ENCODE measurements at regions not wholly inside any gene's neighbourhood (a gene's known extent, or its start where the extent isn't known, plus 50 kb on each side); places are given as distances from the start of the nearest gene placed in this dataset.
"Not testable (repeated sequence)": the region's sequence is repeated elsewhere in the genome, so short reads cannot be mapped to it uniquely, and the experiment has no call there.

GRCh38 chr10:16231176-16231575 is 205.6 kb upstream of the PTER start:
- Histone ChIP-seq H3K4me1 (ENCODE audit: control insufficient read depth, insufficient read depth, low read length) (no peaks in the 10 kb centered on the region), H3K36me3 (ENCODE audit: control insufficient read depth, insufficient read depth, low read length) (no peaks in the 10 kb centered on the region)

GRCh38 chr10:16231734-16232435 is 204.9 kb upstream of the PTER start:
- Histone ChIP-seq H3K9me3 (ENCODE audit: control insufficient read depth, insufficient read depth, low read depth, low read length) (peaks cover 8% of the 10 kb centered on the region), H3K36me3 (ENCODE audit: control insufficient read depth, insufficient read depth, low read length) (no peaks in the 10 kb centered on the region), H3K4me1 (ENCODE audit: control insufficient read depth, insufficient read depth, low read length) (no peaks in the 10 kb centered on the region), H3K27ac (ENCODE audit: low read depth, low read length) (no peak overlapping the region), H3K27me3 (ENCODE audit: control insufficient read depth, insufficient read depth, low read length) (0 out of 2 replicates have a peak, but pooled peaks cover 3% of the 10 kb centered on the region), H3K4me3 (ENCODE audit: low read depth, low read length) (no peak overlapping the region), H3K9ac (ENCODE audit: low read length) (no peak overlapping the region)

More at GRCh38 chr10:16231176-16231575, 205.6 kb upstream of the PTER start:
- Histone ChIP-seq H3K4me3 (ENCODE audit: low read depth, low read length) (no peak overlapping the region), H3K9ac (ENCODE audit: low read length) (no peak overlapping the region), H3K27ac (ENCODE audit: low read depth, low read length) (no peak overlapping the region), H3K9me3 (ENCODE audit: control insufficient read depth, insufficient read depth, low read depth, low read length) (peaks cover 8% of the 10 kb centered on the region), H3K27me3 (ENCODE audit: control insufficient read depth, insufficient read depth, low read length) (0 out of 2 replicates have a peak, but pooled peaks cover 3% of the 10 kb centered on the region)

- Histone ChIP-seq H3K27me3 (ENCODE audit: control insufficient read depth, insufficient read depth, low read length) (0 out of 2 replicates have a peak, but pooled peaks cover 3% of the 10 kb centered on the region), H3K4me1 (ENCODE audit: control insufficient read depth, insufficient read depth, low read length) (no peaks in the 10 kb centered on the region), H3K9me3 (ENCODE audit: control insufficient read depth, insufficient read depth, low read depth, low read length) (peaks cover 5% of the 10 kb centered on the region), H3K27ac (ENCODE audit: low read depth, low read length) (no peak overlapping the region), H3K4me3 (ENCODE audit: low read depth, low read length) (no peak overlapping the region), H3K36me3 (ENCODE audit: control insufficient read depth, insufficient read depth, low read length) (no peaks in the 10 kb centered on the region), H3K9ac (ENCODE audit: low read length) (no peak overlapping the region)
Observed at GRCh38 chr10:16232441-16232840, 204.4 kb upstream of the PTER start.

- 0 out of 2 replicates have a peak, but pooled peaks cover 3% of the 10 kb centered on the region for H3K27me3 ChIP-seq (ENCODE audit: control insufficient read depth, insufficient read depth, low read length)
- H3K27ac ChIP-seq (ENCODE audit: low read depth, low read length) = no peak overlapping the region
- no peak overlapping the region for H3K9ac ChIP-seq (ENCODE audit: low read length)
- no peak overlapping the region for H3K4me3 ChIP-seq (ENCODE audit: low read depth, low read length)
- H3K4me1 ChIP-seq (ENCODE audit: control insufficient read depth, insufficient read depth, low read length) = no peaks in the 10 kb centered on the region
- peaks cover 11% of the 10 kb centered on the region for H3K9me3 ChIP-seq (ENCODE audit: control insufficient read depth, insufficient read depth, low read depth, low read length)
- peaks cover 2% of the 10 kb centered on the region; the same call in 1 of the 2 replicates for H3K36me3 ChIP-seq (ENCODE audit: control insufficient read depth, insufficient read depth, low read length)
Observed at GRCh38 chr10:16234916-16235315, 201.9 kb upstream of the PTER start.

- peaks cover 2% of the 10 kb centered on the region; the same call in 1 of the 2 replicates for H3K36me3 ChIP-seq (ENCODE audit: control insufficient read depth, insufficient read depth, low read length)
- H3K4me3 ChIP-seq (ENCODE audit: low read depth, low read length) = peak overlapping the region; percentile 4; the same call in 1 of the 2 replicates
- peak overlapping the region; percentile 88 for H3K27ac ChIP-seq (ENCODE audit: low read depth, low read length)
- no peaks in the 10 kb centered on the region for H3K27me3 ChIP-seq (ENCODE audit: control insufficient read depth, insufficient read depth, low read length)
- H3K4me1 ChIP-seq (ENCODE audit: control insufficient read depth, insufficient read depth, low read length) = peaks cover 16% of the 10 kb centered on the region
- peaks cover 23% of the 10 kb centered on the region for H3K9me3 ChIP-seq (ENCODE audit: control insufficient read depth, insufficient read depth, low read depth, low read length)
- peak overlapping the region; percentile 29 for H3K9ac ChIP-seq (ENCODE audit: low read length)
Observed at GRCh38 chr10:16242446-16242845, 194.4 kb upstream of the PTER start.

- peaks cover 2% of the 10 kb centered on the region; the same call in 1 of the 2 replicates for H3K36me3 ChIP-seq (ENCODE audit: control insufficient read depth, insufficient read depth, low read length)
- H3K27me3 ChIP-seq (ENCODE audit: control insufficient read depth, insufficient read depth, low read length) = no peaks in the 10 kb centered on the region
- peaks cover 16% of the 10 kb centered on the region for H3K4me1 ChIP-seq (ENCODE audit: control insufficient read depth, insufficient read depth, low read length)
- H3K9me3 ChIP-seq (ENCODE audit: control insufficient read depth, insufficient read depth, low read depth, low read length) = peaks cover 23% of the 10 kb centered on the region
- H3K4me3 ChIP-seq (ENCODE audit: low read depth, low read length) = peak overlapping the region; percentile 17
- peak overlapping the region; percentile 29 for H3K9ac ChIP-seq (ENCODE audit: low read length)
- peak overlapping the region; percentile 88 for H3K27ac ChIP-seq (ENCODE audit: low read depth, low read length)
Observed at GRCh38 chr10:16242859-16243613, 193.8 kb upstream of the PTER start.

GRCh38 chr10:16250136-16250535 is 186.7 kb upstream of the PTER start:
- H3K36me3 ChIP-seq (ENCODE audit: control insufficient read depth, insufficient read depth, low read length); H3K27me3 ChIP-seq (ENCODE audit: control insufficient read depth, insufficient read depth, low read length); H3K27ac ChIP-seq (ENCODE audit: low read depth, low read length); H3K4me3 ChIP-seq (ENCODE audit: low read depth, low read length); H3K9ac ChIP-seq (ENCODE audit: low read length); H3K4me1 ChIP-seq (ENCODE audit: control insufficient read depth, insufficient read depth, low read length): not testable (repeated sequence)
- H3K9me3 ChIP-seq (ENCODE audit: control insufficient read depth, insufficient read depth, low read depth, low read length) = peaks cover 11% of the 10 kb centered on the region

- no peaks in the 10 kb centered on the region for H3K4me1 ChIP-seq (ENCODE audit: control insufficient read depth, insufficient read depth, low read length)
- no peak overlapping the region for H3K4me3 ChIP-seq (ENCODE audit: low read depth, low read length)
- no peak overlapping the region for H3K9ac ChIP-seq (ENCODE audit: low read length)
- peaks cover 40% of the 10 kb centered on the region for H3K9me3 ChIP-seq (ENCODE audit: control insufficient read depth, insufficient read depth, low read depth, low read length)
- H3K27ac ChIP-seq (ENCODE audit: low read depth, low read length) = no peak overlapping the region
- H3K36me3 ChIP-seq (ENCODE audit: control insufficient read depth, insufficient read depth, low read length) = no peaks in the 10 kb centered on the region
- H3K27me3 ChIP-seq (ENCODE audit: control insufficient read depth, insufficient read depth, low read length) = no peaks in the 10 kb centered on the region
Observed at GRCh38 chr10:16256336-16256735, 180.5 kb upstream of the PTER start.

GRCh38 chr10:16258291-16259040 is 178.3 kb upstream of the PTER start:
- no peak overlapping the region for H3K27ac ChIP-seq (ENCODE audit: low read depth, low read length)
- peaks cover 42% of the 10 kb centered on the region for H3K9me3 ChIP-seq (ENCODE audit: control insufficient read depth, insufficient read depth, low read depth, low read length)
- H3K4me3 ChIP-seq (ENCODE audit: low read depth, low read length) = no peak overlapping the region
- no peak overlapping the region for H3K9ac ChIP-seq (ENCODE audit: low read length)
- H3K27me3 ChIP-seq (ENCODE audit: control insufficient read depth, insufficient read depth, low read length) = no peaks in the 10 kb centered on the region
- H3K4me1 ChIP-seq (ENCODE audit: control insufficient read depth, insufficient read depth, low read length) = no peaks in the 10 kb centered on the region
- no peaks in the 10 kb centered on the region for H3K36me3 ChIP-seq (ENCODE audit: control insufficient read depth, insufficient read depth, low read length)

- Histone ChIP-seq H3K4me1 (ENCODE audit: control insufficient read depth, insufficient read depth, low read length) (no peaks in the 10 kb centered on the region), H3K4me3 (ENCODE audit: low read depth, low read length) (no peak overlapping the region), H3K27ac (ENCODE audit: low read depth, low read length) (no peak overlapping the region), H3K9me3 (ENCODE audit: control insufficient read depth, insufficient read depth, low read depth, low read length) (peaks cover 39% of the 10 kb centered on the region), H3K27me3 (ENCODE audit: control insufficient read depth, insufficient read depth, low read length) (no peaks in the 10 kb centered on the region), H3K36me3 (ENCODE audit: control insufficient read depth, insufficient read depth, low read length) (no peaks in the 10 kb centered on the region), H3K9ac (ENCODE audit: low read length) (no peak overlapping the region)
Observed at GRCh38 chr10:16259726-16260125, 177.1 kb upstream of the PTER start.

Measured in HUES6 (cell line).